Large intestine (tissue), 3 donors: ENCODE measurements at regions not wholly inside any gene's neighbourhood (a gene's known extent, or its start where the extent isn't known, plus 50 kb on each side); places are given as distances from the start of the nearest gene placed in this dataset.

ENCODE experiments used
- DNase-seq, 2 donors: peaks; one replicate each; pipeline versions ENCODE4 v3.0.0 to v3.0.0-alpha.2; 2013
- H3K27ac ChIP-seq: one replicate; pipeline ENCODE4 v1.5.1; 2013; ENCODE audit warnings: low read length
- H3K27me3 ChIP-seq: 2 replicates; pipeline ENCODE4 v1.6.1; 2013; ENCODE audit warnings: low read length; ENCODE audit not compliant: control insufficient read depth, insufficient read depth
- H3K36me3 ChIP-seq: 2 replicates; pipeline ENCODE4 v1.6.1; 2013; ENCODE audit warnings: low read length; ENCODE audit not compliant: control insufficient read depth, insufficient read depth
- H3K4me1 ChIP-seq: one replicate; pipeline ENCODE4 v1.6.1; 2013; ENCODE audit warnings: low read length; ENCODE audit not compliant: control insufficient read depth, insufficient read depth
- H3K4me3 ChIP-seq: one replicate; pipeline ENCODE4 v1.5.1; 2013; ENCODE audit warnings: low read length
- H3K9me3 ChIP-seq: one replicate; pipeline ENCODE4 v1.6.1; 2013; ENCODE audit warnings: mild to moderate bottlenecking, low read depth, low read length, moderate library complexity; ENCODE audit not compliant: control insufficient read depth
- WGBS: methylation state at CpG from one replicate; pipeline ENCODE4 v1.1.5; 2013; ENCODE audit warnings: low lambda C conversion rate; ENCODE audit not compliant: insufficient coverage; 5-methylcytosine and 5-hydroxymethylcytosine counted together

- Histone ChIP-seq H3K36me3 (no peaks in the 10 kb centered on the region), H3K27me3 (no peaks in the 10 kb centered on the region), H3K4me3 (no peak overlapping the region), H3K4me1 (no peaks in the 10 kb centered on the region), H3K27ac (no peak overlapping the region), H3K9me3 (no peaks in the 10 kb centered on the region)
- no peak for DNase-seq
- WGBS, result no CpG with 5 or more reads among the region's 4 CpGs
These were observed 352.4 kb downstream of the KIF16B start for GRCh38 chr20:16220826-16221225.

GRCh38 chr20:16219182-16219581, 354.1 kb downstream of the KIF16B start:
- no peak overlapping the region for H3K4me3 ChIP-seq
- no peaks in the 10 kb centered on the region for H3K27me3 ChIP-seq
- no peaks in the 10 kb centered on the region for H3K4me1 ChIP-seq
- no peak overlapping the region for H3K27ac ChIP-seq
- no peak for DNase-seq
- H3K9me3 ChIP-seq, result no peaks in the 10 kb centered on the region
- H3K36me3 ChIP-seq, result no peaks in the 10 kb centered on the region

- H3K27me3 ChIP-seq, result no peaks in the 10 kb centered on the region
- H3K4me1 ChIP-seq, result no peaks in the 10 kb centered on the region
- H3K27ac ChIP-seq, result no peak overlapping the region
- DNase-seq, result no peak
- WGBS, result no CpG with 5 or more reads among the region's 6 CpGs
- no peaks in the 10 kb centered on the region for H3K9me3 ChIP-seq
- no peaks in the 10 kb centered on the region for H3K36me3 ChIP-seq
- H3K4me3 ChIP-seq, result no peak overlapping the region
These were observed 356.4 kb downstream of the KIF16B start for GRCh38 chr20:16216914-16217230.

- no peak for DNase-seq
- 100% methylated on average over 1 of the region's 10 CpGs for WGBS
These were observed 356.9 kb downstream of the KIF16B start for GRCh38 chr20:16216227-16216913.

GRCh38 chr20:16215041-16215440, 358.2 kb downstream of the KIF16B start:
- no CpG with 5 or more reads among the region's 4 CpGs for WGBS
- Histone ChIP-seq H3K27me3 (no peaks in the 10 kb centered on the region), H3K9me3 (no peaks in the 10 kb centered on the region), H3K27ac (no peak overlapping the region), H3K36me3 (no peaks in the 10 kb centered on the region), H3K4me1 (no peaks in the 10 kb centered on the region), H3K4me3 (no peak overlapping the region)
- no peak for DNase-seq

More at GRCh38 chr20:16216227-16216913, 356.9 kb downstream of the KIF16B start:
- no peaks in the 10 kb centered on the region for H3K9me3 ChIP-seq
- H3K4me1 ChIP-seq, result no peaks in the 10 kb centered on the region
- H3K4me3 ChIP-seq, result no peak overlapping the region
- H3K27me3 ChIP-seq, result no peaks in the 10 kb centered on the region
- H3K36me3 ChIP-seq, result no peaks in the 10 kb centered on the region
- H3K27ac ChIP-seq, result no peak overlapping the region

- 100% methylated on average over 2 of the region's 6 CpGs for WGBS
- no peaks in the 10 kb centered on the region for H3K27me3 ChIP-seq
- DNase-seq, result no peak
- no peaks in the 10 kb centered on the region for H3K4me1 ChIP-seq
- H3K27ac ChIP-seq, result no peak overlapping the region
- no peaks in the 10 kb centered on the region for H3K36me3 ChIP-seq
- no peak overlapping the region for H3K4me3 ChIP-seq
- H3K9me3 ChIP-seq, result no peaks in the 10 kb centered on the region
These were observed 360.5 kb downstream of the KIF16B start for GRCh38 chr20:16212790-16213189.

- 100% methylated on average over 1 of the region's 4 CpGs for WGBS
- no peak overlapping the region for H3K4me3 ChIP-seq
- H3K27me3 ChIP-seq, result no peaks in the 10 kb centered on the region
- H3K27ac ChIP-seq, result no peak overlapping the region
- no peaks in the 10 kb centered on the region for H3K4me1 ChIP-seq
- no peak for DNase-seq
- H3K36me3 ChIP-seq, result no peaks in the 10 kb centered on the region
- H3K9me3 ChIP-seq, result no peaks in the 10 kb centered on the region
These were observed 363.3 kb downstream of the KIF16B start for GRCh38 chr20:16209951-16210361.

GRCh38 chr20:16209357-16209756, 363.9 kb downstream of the KIF16B start:
- Histone ChIP-seq H3K9me3 (no peaks in the 10 kb centered on the region), H3K36me3 (no peaks in the 10 kb centered on the region), H3K4me1 (no peaks in the 10 kb centered on the region), H3K27me3 (no peaks in the 10 kb centered on the region), H3K27ac (no peak overlapping the region), H3K4me3 (no peak overlapping the region)
- WGBS, result no CpG with 5 or more reads among the region's 2 CpGs
- DNase-seq, result no peak

GRCh38 chr20:16208443-16208842, 364.8 kb downstream of the KIF16B start:
- Histone ChIP-seq H3K27ac (no peak overlapping the region), H3K9me3 (no peaks in the 10 kb centered on the region), H3K4me3 (no peak overlapping the region), H3K27me3 (no peaks in the 10 kb centered on the region), H3K4me1 (no peaks in the 10 kb centered on the region), H3K36me3 (no peaks in the 10 kb centered on the region)
- DNase-seq, result no peak
- WGBS, result 100% methylated on average over 1 of the region's 4 CpGs

- no peak for DNase-seq
- Histone ChIP-seq H3K4me3 (no peak overlapping the region), H3K4me1 (no peaks in the 10 kb centered on the region), H3K27me3 (no peaks in the 10 kb centered on the region), H3K27ac (no peak overlapping the region), H3K36me3 (no peaks in the 10 kb centered on the region), H3K9me3 (no peaks in the 10 kb centered on the region)
- WGBS, result no CpG with 5 or more reads among the region's 3 CpGs
These were observed 366.4 kb downstream of the KIF16B start for GRCh38 chr20:16206817-16207216.

- Histone ChIP-seq H3K36me3 (no peaks in the 10 kb centered on the region), H3K9me3 (no peaks in the 10 kb centered on the region), H3K27me3 (no peaks in the 10 kb centered on the region), H3K4me1 (no peaks in the 10 kb centered on the region), H3K4me3 (no peak overlapping the region), H3K27ac (no peak overlapping the region)
- WGBS, result no CpG with 5 or more reads among the region's 2 CpGs
- DNase-seq, result no peak
These were observed 367.7 kb downstream of the KIF16B start for GRCh38 chr20:16205507-16205906.
